ENCODE measurements at regions not wholly inside any gene's neighbourhood (a gene's known extent, or its start where the extent isn't known, plus 50 kb on each side); places are given as distances from the start of the nearest gene placed in this dataset.
"Not testable (repeated sequence)": the region's sequence is repeated elsewhere in the genome, so short reads cannot be mapped to it uniquely, and the experiment has no call there.

DNA sequence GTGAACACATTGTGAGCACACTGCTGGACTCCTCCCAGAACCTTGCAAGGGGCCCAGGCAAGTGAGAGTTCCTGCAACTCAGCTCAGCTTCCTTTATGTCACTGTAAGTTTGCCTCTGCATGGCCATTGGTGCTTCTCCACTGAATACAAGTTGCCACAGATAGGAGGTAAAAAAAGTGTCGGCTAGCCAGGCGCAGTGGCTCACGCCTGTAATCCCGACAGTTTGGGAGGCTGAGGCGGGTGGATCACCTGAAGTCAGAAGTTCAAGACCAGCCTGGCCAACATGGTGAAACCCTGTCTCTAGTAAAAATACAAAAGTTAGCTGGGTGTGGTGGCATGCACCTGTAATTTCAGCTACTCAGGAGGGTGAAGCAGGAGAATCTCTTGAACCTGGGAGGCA is 435.8 kb downstream of the CNTN3 start:
- not testable (repeated sequence) for H3K4me3 Mint-ChIP-seq; H3K4me1 Mint-ChIP-seq; DNase-seq; H3K27ac Mint-ChIP-seq; H3K36me3 Mint-ChIP-seq (ENCODE audit: low read depth); H3K27me3 Mint-ChIP-seq; ATAC-seq
- H3K9me3 Mint-ChIP-seq, result peaks cover 26% of the 10 kb centered on the region

DNA sequence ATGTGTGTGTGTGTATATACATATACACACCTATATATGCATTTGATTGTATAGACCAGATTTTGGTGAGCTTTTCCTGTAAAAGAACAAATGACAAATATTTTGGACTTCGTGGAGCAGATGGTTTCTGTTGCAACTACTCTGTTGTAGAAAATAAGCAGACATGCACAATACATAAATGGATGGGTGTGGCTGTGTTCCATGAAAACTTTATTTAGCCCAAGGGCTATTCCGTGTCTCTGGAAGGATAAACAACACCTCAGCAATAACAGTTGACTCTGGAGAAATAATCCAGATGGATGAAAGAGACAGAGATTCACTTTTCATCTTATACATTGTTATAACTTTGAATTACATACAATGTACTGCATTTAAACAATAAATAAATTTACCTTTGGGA is 441.4 kb downstream of the CNTN3 start:
- no peaks in the 10 kb centered on the region for H3K27me3 Mint-ChIP-seq
- DNase-seq (no peak), ATAC-seq (no peak)
- H3K4me3 Mint-ChIP-seq, result no peak overlapping the region
- H3K27ac Mint-ChIP-seq, result no peak overlapping the region
- no peaks in the 10 kb centered on the region for H3K4me1 Mint-ChIP-seq
- peaks cover 10% of the 10 kb centered on the region for H3K9me3 Mint-ChIP-seq
- no peaks in the 10 kb centered on the region for H3K36me3 Mint-ChIP-seq (ENCODE audit: low read depth)

DNA sequence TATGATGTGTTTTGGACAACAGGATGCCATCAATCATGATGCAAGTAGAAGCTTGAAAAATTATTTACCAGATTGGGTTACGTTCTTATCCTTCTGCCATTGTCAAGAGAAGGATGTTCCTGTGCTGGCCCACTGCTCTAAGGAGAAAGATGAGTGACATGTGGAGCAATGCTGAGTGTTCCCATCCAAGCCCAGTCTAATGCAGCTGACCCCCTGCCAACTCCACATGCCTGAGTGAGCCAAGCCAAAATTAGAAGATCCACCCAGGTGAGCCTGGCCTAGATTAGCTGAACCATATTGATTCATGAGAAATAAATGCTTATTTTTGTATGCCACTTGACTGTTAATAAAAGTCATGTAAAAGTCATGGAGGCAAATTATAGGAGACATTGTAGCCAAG is 446.5 kb downstream of the CNTN3 start:
- no peak for DNase-seq
- Mint-ChIP-seq H3K36me3 (ENCODE audit: low read depth) (peaks cover 1% of the 10 kb centered on the region), H3K27me3 (no peaks in the 10 kb centered on the region), H3K4me3 (no peak overlapping the region), H3K4me1 (no peaks in the 10 kb centered on the region), H3K9me3 (peaks cover 10% of the 10 kb centered on the region), H3K27ac (no peak overlapping the region)
- ATAC-seq, result no peak

DNA sequence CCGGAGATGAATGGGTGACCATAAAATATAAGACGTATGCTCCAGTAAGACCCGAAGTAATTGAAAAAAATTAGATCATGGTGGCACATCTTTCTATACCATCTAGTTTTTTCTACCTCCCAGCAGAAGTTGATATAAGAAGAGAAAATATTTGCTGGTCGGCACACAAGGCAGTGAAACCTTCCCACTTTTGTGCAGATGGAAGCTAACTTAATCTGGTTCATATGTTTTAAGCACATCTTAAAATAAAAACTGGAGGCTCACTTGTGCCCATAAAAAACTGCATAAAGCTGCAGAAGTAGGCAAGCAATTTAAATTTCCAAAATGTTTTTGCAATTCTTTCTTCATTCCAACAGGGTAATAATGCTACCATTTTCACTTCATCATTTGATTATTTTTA is 449.2 kb downstream of the CNTN3 start:
- Mint-ChIP-seq H3K36me3 (ENCODE audit: low read depth) (peaks cover 2% of the 10 kb centered on the region), H3K4me1 (no peaks in the 10 kb centered on the region), H3K27me3 (no peaks in the 10 kb centered on the region), H3K9me3 (peaks cover 15% of the 10 kb centered on the region), H3K27ac (no peak overlapping the region), H3K4me3 (no peak overlapping the region)
- no peak for ATAC-seq
- DNase-seq, result no peak

DNA sequence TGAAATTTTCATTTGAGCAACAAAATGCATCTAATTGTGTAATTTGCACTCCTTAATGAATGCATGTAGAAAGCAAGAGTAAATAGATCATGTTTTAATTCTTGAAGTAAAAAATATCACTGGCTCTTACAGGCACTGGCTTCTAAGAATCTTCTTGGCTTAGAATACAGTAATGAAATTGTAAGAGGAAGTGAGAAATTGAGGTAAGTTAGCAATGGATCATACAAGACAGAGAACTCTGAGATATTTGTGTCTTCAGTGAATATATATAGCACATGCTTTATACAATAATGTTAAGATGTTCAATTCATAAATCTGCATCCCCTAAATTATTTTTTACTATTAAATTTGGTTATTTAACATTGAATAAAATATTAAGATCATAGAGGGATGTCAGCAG is 465.0 kb downstream of the CNTN3 start:
- Mint-ChIP-seq H3K9me3 (peaks cover 12% of the 10 kb centered on the region), H3K36me3 (ENCODE audit: low read depth) (no peaks in the 10 kb centered on the region), H3K27me3 (no peaks in the 10 kb centered on the region), H3K27ac (no peak overlapping the region), H3K4me3 (no peak overlapping the region), H3K4me1 (no peaks in the 10 kb centered on the region)
- ATAC-seq (no peak), DNase-seq (no peak)

DNA sequence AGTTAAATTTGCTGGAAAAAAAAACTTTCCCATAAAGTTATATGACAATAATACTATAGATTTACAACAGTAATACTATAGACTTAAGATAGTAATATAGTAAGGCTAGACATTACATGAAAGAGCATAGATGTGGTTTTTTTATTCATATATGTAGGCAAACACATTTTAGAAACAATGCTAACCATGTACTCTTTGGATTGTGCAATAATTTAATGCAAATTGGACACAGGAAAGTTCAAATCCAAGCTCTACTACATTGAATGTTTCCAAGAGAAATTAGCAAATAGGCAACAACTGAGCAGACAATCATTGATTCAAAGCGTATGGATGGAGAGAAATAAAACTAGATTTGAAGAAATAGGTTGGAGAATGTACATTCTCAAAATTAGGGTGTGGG is 469.2 kb downstream of the CNTN3 start:
- H3K27me3 Mint-ChIP-seq, result no peaks in the 10 kb centered on the region

DNA sequence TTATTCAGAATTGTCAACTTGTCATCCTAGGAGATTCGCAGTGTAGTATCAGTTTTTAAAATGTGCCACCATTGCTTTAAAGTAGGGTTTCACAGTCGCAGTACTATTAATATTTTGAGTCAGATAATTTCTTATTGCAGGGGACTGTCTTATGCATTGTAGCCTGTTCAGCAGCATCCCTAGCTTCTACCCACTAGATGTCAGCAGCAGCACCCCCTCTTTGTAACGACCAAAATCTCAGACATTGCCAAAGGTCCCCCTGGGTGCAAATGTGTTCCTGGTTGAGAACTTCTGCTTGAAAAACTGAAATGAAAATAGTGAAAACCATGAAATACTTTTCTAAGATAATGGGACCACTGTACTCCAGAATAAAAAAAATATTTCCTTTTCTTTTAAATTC is 474.8 kb downstream of the CNTN3 start:
- Mint-ChIP-seq H3K27ac (no peak overlapping the region), H3K9me3 (peaks cover 3% of the 10 kb centered on the region), H3K4me1 (no peaks in the 10 kb centered on the region), H3K4me3 (no peak overlapping the region), H3K27me3 (no peaks in the 10 kb centered on the region), H3K36me3 (ENCODE audit: low read depth) (no peaks in the 10 kb centered on the region)
- ATAC-seq, result no peak
- DNase-seq, result no peak

More for the DNA sequence above, 469.2 kb downstream of the CNTN3 start:
- no peak for ATAC-seq
- Mint-ChIP-seq H3K36me3 (ENCODE audit: low read depth) (no peaks in the 10 kb centered on the region), H3K4me3 (no peak overlapping the region), H3K9me3 (no peaks in the 10 kb centered on the region), H3K27ac (no peak overlapping the region), H3K4me1 (no peaks in the 10 kb centered on the region)
- DNase-seq, result no peak

DNA sequence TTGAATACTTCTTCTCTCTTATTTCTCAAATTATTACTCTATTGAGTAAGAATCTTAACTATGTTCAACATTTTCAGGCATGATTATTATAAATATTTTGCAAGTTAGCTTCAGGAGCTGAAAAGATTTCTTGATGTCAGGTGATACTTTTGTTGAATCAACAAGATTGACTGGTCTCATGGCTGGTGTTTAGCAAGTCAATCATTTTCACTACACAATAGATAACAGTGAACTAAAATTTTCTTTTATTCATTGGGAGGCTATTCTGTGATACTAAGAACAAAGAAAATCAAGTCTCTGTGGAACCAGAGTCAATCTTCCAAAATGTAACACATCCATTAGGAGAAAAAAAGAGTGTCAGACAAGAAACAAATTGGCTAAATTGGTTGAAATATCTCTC is 476.7 kb downstream of the CNTN3 start:
- no peak overlapping the region for H3K27ac Mint-ChIP-seq
- H3K27me3 Mint-ChIP-seq, result no peaks in the 10 kb centered on the region
- no peaks in the 10 kb centered on the region for H3K4me1 Mint-ChIP-seq
- H3K9me3 Mint-ChIP-seq, result peaks cover 3% of the 10 kb centered on the region
- H3K4me3 Mint-ChIP-seq, result no peak overlapping the region
- H3K36me3 Mint-ChIP-seq (ENCODE audit: low read depth), result no peaks in the 10 kb centered on the region
- ATAC-seq, result no peak
- no peak for DNase-seq

DNA sequence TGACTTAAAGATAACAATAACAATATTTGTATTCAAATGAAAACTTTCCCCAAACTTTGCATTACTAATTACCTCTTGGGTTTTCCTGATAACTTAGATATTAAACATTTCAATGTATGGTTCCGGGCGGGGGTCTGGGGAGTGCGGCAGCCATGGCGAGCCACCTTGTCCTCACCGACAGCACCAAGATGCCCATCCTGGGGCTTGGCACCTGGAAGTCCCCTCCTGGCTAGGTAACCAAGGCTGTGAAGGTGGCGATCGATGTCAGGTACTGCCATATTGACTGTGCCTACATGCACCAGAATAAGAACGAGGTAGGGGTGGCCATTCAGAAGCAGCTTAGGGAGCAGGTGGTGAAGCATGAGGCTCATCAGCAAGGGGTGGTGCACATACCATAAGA is 478.7 kb downstream of the CNTN3 start:
- H3K27me3 Mint-ChIP-seq, result no peaks in the 10 kb centered on the region
- H3K36me3 Mint-ChIP-seq (ENCODE audit: low read depth), result no peaks in the 10 kb centered on the region
- no peak overlapping the region for H3K27ac Mint-ChIP-seq
- H3K4me3 Mint-ChIP-seq, result no peak overlapping the region
- DNase-seq, result no peak
- peaks cover 8% of the 10 kb centered on the region for H3K9me3 Mint-ChIP-seq
- no peak for ATAC-seq
- H3K4me1 Mint-ChIP-seq, result no peaks in the 10 kb centered on the region

DNA sequence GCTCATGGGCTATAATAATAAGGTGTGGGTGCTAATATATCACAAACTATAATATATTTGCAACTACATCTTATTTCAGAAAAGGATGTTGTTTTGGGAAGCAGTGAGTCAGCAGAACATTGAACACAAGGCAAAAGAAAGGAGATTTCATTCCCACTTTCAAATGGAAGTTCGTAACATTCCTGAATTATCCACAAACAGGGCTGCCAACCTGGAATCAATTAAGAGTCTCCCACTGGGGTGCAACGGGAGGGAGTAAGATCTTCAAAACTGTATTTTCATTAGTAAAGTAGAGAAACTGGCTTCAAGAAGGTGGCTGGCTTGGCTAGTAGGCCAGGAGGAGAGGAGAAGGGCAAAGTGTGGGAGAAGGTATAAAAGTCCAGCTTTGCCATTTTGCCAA is 479.6 kb downstream of the CNTN3 start:
- DNase-seq (no peak), ATAC-seq (no peak)
- peaks cover 5% of the 10 kb centered on the region for H3K9me3 Mint-ChIP-seq
- no peaks in the 10 kb centered on the region for H3K27me3 Mint-ChIP-seq
- no peak overlapping the region for H3K4me3 Mint-ChIP-seq
- H3K36me3 Mint-ChIP-seq (ENCODE audit: low read depth), result no peaks in the 10 kb centered on the region
- H3K4me1 Mint-ChIP-seq, result no peaks in the 10 kb centered on the region
- no peak overlapping the region for H3K27ac Mint-ChIP-seq

DNA sequence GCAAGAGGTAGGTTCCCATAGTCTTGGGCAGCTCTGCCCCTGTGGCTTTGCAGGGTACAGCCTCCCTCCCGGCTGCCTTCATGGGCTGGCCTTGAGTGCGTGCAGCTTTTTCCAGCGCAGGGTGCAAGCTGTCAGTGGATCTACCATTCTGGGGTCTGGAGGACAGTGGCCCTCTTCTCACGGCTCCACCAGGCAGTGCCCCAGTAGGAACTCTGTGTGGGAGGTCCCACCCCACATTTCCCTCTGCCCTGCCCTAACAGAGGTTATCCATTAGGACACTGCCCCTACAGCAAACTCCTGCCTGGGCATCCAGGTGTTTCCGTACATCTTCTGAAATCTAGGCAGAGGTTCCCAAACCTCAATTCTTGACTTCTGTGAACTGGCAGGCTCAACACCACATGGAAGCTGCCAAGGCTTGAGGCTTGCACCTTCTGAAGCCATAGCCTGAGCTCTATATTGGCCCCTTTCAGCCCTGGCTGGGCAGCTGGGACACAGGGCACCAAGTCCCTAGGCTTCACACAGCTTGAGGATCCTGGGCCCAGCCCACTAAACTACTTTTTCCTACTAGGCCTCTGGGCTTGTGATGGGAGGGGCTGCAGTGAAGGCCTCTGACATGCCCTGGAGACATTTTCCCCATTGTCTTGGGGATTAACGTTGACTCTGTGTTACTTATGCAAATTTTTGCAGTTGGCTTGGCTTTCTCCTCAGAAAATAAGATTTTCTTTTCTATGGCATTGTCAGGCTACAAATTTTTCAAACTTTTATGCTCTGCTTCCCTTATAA is 482.7 kb downstream of the CNTN3 start:
- H3K27me3 Mint-ChIP-seq; DNase-seq; H3K4me1 Mint-ChIP-seq; H3K36me3 Mint-ChIP-seq (ENCODE audit: low read depth); H3K27ac Mint-ChIP-seq; ATAC-seq; H3K4me3 Mint-ChIP-seq: not testable (repeated sequence)
- H3K9me3 Mint-ChIP-seq, result peaks cover 12% of the 10 kb centered on the region

DNA sequence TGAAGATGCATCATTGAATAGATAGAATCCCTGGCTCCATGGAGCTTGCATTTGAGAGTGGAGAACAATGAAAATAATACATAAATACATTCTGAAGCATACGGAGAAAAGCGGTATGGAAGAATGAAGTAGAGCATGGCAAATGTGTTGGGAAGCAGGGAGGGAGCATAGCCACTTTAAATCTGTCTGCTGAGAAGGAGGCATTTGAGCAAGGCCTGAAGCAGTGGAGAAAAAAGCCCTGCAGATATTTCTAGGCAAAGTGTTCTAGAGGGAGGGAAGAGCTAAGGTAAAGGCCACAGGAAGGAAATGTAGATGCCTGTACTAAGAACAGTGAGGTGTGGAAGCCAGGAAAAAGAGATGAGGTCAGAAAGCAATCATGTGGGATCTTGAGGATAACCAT is 484.8 kb downstream of the CNTN3 start:
- Mint-ChIP-seq H3K9me3 (peaks cover 13% of the 10 kb centered on the region), H3K27ac (no peak overlapping the region)
- no peak for DNase-seq

DNA sequence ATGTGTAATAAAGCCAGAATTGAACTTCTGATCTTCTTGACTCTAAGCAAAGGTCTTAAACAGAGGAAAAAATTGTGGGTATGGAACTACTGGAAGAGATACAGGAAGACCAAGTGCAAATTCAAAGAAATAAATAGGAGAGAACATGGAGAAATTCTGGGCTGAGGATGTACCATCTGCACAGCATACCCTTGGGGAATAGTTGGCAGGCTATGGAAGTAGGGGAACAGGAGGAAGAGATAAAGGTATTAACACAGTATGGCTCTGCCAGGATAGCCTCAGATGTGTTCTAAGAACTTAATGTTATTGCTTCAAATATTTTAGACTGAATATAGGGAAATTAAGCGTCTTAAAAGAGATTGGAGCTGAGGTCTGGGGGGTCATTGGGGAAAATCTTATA is 485.4 kb downstream of the CNTN3 start:
- DNase-seq, result no peak
- Mint-ChIP-seq H3K9me3 (peaks cover 13% of the 10 kb centered on the region), H3K27me3 (no peaks in the 10 kb centered on the region), H3K4me3 (no peak overlapping the region), H3K4me1 (no peaks in the 10 kb centered on the region), H3K36me3 (ENCODE audit: low read depth) (no peaks in the 10 kb centered on the region), H3K27ac (no peak overlapping the region)
- ATAC-seq, result no peak

More for the DNA sequence above, 484.8 kb downstream of the CNTN3 start:
- Mint-ChIP-seq H3K4me3 (no peak overlapping the region), H3K36me3 (ENCODE audit: low read depth) (no peaks in the 10 kb centered on the region), H3K4me1 (no peaks in the 10 kb centered on the region), H3K27me3 (no peaks in the 10 kb centered on the region)
- no peak for ATAC-seq

DNA sequence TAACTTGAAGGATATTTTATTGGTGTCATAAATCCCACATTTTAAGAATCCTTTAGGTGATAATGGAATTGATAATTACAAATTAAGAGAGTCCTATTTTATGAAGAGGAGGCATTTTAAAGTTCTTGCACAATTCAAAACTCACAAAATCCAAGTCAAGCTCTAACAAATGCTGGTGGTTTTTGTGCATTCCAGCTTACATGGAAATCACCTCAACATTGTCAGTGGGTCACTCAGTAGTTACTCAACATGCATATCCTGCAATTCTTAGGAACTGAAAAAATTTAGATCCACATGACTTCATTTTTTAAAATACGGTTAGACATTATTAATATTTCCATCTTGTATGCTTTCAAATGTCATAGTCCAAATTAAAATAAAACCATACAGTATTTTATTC is 487.2 kb downstream of the CNTN3 start:
- H3K27me3 Mint-ChIP-seq, result no peaks in the 10 kb centered on the region
- no peak for ATAC-seq

DNA sequence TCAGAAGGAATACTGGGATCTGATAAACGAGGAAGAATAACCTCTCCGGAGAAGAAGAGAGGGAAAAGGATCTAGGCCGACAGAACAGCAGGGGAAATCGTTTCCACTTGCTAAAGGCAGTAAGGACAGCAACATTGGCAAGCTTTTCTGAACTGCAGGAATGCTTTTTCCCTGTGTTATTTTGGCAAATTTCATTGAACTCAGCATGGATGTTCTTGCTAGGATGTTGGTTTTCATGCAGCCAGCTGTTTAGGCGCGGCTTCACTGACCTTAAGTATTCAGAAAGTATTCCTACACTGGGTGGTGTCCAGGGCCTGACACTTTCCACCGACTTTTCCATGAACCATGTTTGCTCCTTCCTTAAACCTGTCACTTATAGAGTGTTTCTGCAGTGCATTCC is 489.7 kb downstream of the CNTN3 start:
- no peak overlapping the region for H3K27ac Mint-ChIP-seq

More for the DNA sequence above, 487.2 kb downstream of the CNTN3 start:
- Mint-ChIP-seq H3K36me3 (ENCODE audit: low read depth) (no peaks in the 10 kb centered on the region), H3K4me3 (no peak overlapping the region), H3K9me3 (peaks cover 14% of the 10 kb centered on the region), H3K4me1 (no peaks in the 10 kb centered on the region), H3K27ac (no peak overlapping the region)
- no peak for DNase-seq

DNA sequence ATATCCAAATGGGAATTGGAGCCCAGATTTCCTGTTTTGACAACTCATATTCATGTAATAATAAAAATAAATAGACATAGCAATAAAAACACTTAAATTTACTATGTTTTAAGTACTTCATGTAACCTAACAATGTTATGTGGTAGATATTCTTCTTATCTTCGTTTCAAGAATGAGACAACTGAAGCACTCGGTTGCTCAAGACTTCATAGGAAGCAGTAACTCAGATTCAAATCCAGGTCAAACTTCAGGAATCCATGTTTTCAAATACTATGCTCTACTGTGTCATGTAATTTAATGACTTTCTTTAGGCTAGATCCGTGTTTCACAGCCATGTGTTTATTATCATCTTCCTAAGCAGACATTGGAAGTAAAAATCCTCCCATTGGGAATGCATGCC is 492.2 kb downstream of the CNTN3 start:
- no peak for DNase-seq
- no peak for ATAC-seq
- H3K36me3 Mint-ChIP-seq (ENCODE audit: low read depth), result no peaks in the 10 kb centered on the region
- H3K9me3 Mint-ChIP-seq, result peaks cover 16% of the 10 kb centered on the region
- no peaks in the 10 kb centered on the region for H3K4me1 Mint-ChIP-seq
- no peak overlapping the region for H3K4me3 Mint-ChIP-seq
- H3K27me3 Mint-ChIP-seq, result no peaks in the 10 kb centered on the region
- no peak overlapping the region for H3K27ac Mint-ChIP-seq

More for the DNA sequence above, 489.7 kb downstream of the CNTN3 start:
- Mint-ChIP-seq H3K4me3 (no peak overlapping the region), H3K27me3 (no peaks in the 10 kb centered on the region), H3K9me3 (peaks cover 20% of the 10 kb centered on the region), H3K36me3 (ENCODE audit: low read depth) (no peaks in the 10 kb centered on the region), H3K4me1 (no peaks in the 10 kb centered on the region)
- DNase-seq (no peak), ATAC-seq (no peak)
